PC-9 (cell line): ENCODE measurements at regions not wholly inside any gene's neighbourhood (a gene's known extent, or its start where the extent isn't known, plus 50 kb on each side); places are given as distances from the start of the nearest gene placed in this dataset.

Experiments
- EZH2 ChIP-seq: fragments of 200-600 bp; sonication (generic); IDR thresholded peaks from 2 replicates; pipeline ENCODE4 v1.8.0; 2017; ENCODE audit warnings: antibody characterized with exemption, low read depth
- TF ChIP-seq, protein P1 (sequence below): fragments of 200-600 bp; sonication (generic); conservative IDR thresholded peaks from 2 replicates; pipeline ENCODE4 v1.6.1; 2017; ENCODE audit warnings: mixed run types, antibody characterized with exemption, mild to moderate bottlenecking, moderate library complexity

DNA sequence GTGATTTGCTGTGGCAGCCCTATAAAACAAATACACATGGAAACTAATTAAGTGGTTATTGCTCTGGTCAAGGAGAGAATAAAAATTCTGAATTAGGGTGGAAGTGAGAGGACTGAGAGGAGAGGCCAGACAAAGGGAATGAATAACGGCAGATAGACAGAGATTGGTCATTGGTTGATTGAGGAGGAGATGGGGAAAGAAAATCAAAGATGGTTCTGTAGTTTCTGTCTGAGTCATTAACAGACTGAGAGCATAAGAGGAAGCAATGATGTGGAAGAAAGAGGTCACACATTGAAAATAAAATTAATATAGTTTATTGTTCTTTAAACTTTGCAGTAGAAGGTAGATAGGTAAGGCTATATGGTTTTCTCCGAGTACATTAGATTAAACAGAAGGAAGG is 469.8 kb downstream of the ACTL7B start:
- TF ChIP-seq, protein P1, sequence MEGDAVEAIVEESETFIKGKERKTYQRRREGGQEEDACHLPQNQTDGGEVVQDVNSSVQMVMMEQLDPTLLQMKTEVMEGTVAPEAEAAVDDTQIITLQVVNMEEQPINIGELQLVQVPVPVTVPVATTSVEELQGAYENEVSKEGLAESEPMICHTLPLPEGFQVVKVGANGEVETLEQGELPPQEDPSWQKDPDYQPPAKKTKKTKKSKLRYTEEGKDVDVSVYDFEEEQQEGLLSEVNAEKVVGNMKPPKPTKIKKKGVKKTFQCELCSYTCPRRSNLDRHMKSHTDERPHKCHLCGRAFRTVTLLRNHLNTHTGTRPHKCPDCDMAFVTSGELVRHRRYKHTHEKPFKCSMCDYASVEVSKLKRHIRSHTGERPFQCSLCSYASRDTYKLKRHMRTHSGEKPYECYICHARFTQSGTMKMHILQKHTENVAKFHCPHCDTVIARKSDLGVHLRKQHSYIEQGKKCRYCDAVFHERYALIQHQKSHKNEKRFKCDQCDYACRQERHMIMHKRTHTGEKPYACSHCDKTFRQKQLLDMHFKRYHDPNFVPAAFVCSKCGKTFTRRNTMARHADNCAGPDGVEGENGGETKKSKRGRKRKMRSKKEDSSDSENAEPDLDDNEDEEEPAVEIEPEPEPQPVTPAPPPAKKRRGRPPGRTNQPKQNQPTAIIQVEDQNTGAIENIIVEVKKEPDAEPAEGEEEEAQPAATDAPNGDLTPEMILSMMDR = no peak
- TF ChIP-seq EZH2 = no peak
